ENCODE measurements at regions not wholly inside any gene's neighbourhood (a gene's known extent, or its start where the extent isn't known, plus 50 kb on each side); places are given as distances from the start of the nearest gene placed in this dataset.

DNA sequence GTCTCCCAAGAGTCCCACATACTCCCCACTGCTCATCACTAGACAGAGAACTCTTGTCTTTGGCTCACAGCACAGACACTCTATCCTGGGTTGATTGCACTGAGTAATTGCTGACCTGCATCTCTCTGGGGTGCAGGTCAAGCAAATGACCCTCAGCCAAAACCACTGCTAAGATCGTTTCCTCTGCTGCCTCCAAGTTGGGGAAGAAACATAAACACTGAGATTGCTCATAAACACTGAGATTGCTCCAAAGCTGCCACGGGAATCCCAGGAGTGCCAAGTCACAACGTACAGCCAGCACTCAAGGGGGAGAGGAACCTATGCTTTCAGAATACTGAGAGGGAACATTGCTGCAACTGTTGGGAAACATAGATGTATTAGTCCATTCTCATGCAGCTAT lies 1402.1 kb upstream of the ACO1 start:
- TF ChIP-seq, protein P1, sequence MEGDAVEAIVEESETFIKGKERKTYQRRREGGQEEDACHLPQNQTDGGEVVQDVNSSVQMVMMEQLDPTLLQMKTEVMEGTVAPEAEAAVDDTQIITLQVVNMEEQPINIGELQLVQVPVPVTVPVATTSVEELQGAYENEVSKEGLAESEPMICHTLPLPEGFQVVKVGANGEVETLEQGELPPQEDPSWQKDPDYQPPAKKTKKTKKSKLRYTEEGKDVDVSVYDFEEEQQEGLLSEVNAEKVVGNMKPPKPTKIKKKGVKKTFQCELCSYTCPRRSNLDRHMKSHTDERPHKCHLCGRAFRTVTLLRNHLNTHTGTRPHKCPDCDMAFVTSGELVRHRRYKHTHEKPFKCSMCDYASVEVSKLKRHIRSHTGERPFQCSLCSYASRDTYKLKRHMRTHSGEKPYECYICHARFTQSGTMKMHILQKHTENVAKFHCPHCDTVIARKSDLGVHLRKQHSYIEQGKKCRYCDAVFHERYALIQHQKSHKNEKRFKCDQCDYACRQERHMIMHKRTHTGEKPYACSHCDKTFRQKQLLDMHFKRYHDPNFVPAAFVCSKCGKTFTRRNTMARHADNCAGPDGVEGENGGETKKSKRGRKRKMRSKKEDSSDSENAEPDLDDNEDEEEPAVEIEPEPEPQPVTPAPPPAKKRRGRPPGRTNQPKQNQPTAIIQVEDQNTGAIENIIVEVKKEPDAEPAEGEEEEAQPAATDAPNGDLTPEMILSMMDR (conservative IDR thresholded peaks at IDR 0.05 in 1 of 2, IDR thresholded peaks at IDR 0.05 in 1 of 2; ENCODE audit: extremely low read depth in 1 of 2, insufficient read depth in 1 of 2, low read depth in 1 of 2, low read length in 2 of 2): no peak
- no peak for TF ChIP-seq EZH2 (IDR thresholded peaks at IDR 0.05; ENCODE audit: borderline replicate concordance, low read length)

Measured in mammary epithelial cell (primary cell).